ENCODE measurements at regions not wholly inside any gene's neighbourhood (a gene's known extent, or its start where the extent isn't known, plus 50 kb on each side); places are given as distances from the start of the nearest gene placed in this dataset.

DNA sequence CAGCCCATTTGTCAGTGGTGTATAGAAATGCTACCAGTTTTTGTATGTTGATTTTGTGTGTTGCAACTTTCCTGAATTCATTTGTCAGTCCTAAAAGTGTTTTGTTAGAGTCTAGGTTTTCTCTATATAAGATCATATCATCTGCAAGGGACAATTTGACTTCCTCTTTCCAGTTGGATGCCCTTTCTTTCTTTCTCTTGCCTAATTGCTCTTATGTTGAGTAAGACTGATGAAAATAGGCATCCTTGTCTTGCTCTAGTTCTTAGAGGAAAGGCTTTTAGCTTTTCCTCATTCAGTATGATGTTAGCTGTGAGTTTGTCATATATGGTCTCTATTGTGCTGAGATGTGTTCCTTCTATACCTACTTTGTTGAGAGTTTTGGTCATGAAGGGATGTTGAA lies 161.7 kb upstream of the TPK1 start:
- TF ChIP-seq, protein P1, sequence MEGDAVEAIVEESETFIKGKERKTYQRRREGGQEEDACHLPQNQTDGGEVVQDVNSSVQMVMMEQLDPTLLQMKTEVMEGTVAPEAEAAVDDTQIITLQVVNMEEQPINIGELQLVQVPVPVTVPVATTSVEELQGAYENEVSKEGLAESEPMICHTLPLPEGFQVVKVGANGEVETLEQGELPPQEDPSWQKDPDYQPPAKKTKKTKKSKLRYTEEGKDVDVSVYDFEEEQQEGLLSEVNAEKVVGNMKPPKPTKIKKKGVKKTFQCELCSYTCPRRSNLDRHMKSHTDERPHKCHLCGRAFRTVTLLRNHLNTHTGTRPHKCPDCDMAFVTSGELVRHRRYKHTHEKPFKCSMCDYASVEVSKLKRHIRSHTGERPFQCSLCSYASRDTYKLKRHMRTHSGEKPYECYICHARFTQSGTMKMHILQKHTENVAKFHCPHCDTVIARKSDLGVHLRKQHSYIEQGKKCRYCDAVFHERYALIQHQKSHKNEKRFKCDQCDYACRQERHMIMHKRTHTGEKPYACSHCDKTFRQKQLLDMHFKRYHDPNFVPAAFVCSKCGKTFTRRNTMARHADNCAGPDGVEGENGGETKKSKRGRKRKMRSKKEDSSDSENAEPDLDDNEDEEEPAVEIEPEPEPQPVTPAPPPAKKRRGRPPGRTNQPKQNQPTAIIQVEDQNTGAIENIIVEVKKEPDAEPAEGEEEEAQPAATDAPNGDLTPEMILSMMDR (IDR thresholded peaks at IDR 0.05; ENCODE audit: low read depth, low read length, poor library complexity, severe bottlenecking) = no peak
- TF ChIP-seq EZH2phosphoT487 (IDR thresholded peaks at IDR 0.05; ENCODE audit: borderline replicate concordance, low read length) = no peak
